OCI-LY7 (cell line): ENCODE measurements at regions not wholly inside any gene's neighbourhood (a gene's known extent, or its start where the extent isn't known, plus 50 kb on each side); places are given as distances from the start of the nearest gene placed in this dataset.

Experiments
- BruUV-seq: library from RNA; stranded (reverse); fragments of 400-500 nt; replicated peaks from 2 replicates; lab custom pipeline; 2021; lab: Mats Ljungman, UMichigan
- CTCF ChIA-PET: fragments of 300-600 bp; sonication (Branson Sonifier 250); formaldehyde crosslinking; loops from one replicate; lab custom pipeline; 2022; ENCODE audit warnings: antibody characterized with exemption; ENCODE audit not compliant: unreplicated experiment; lab: Charles Lee
- POLR2A ChIA-PET: fragments of 300-600 bp; sonication (Branson Sonifier 250); formaldehyde crosslinking; loops from one replicate; lab custom pipeline; 2022; ENCODE audit warnings: antibody characterized with exemption; lab: Charles Lee
- DNase-seq: peaks from one replicate; pipeline ENCODE4 v3.0.0-alpha.2; 2015; ENCODE audit warnings: low spot score
- H2AFZ ChIP-seq: fragments of 200-600 bp; sonication (generic), shearing (Covaris generic); 2 replicates; pipeline ENCODE4 v1.6.1; 2014; ENCODE audit warnings: mild to moderate bottlenecking, antibody characterized with exemption, low read length, moderate library complexity
- H3K27ac ChIP-seq: fragments of 200-600 bp; sonication (generic); 2 replicates; pipeline ENCODE4 v1.5.1; 2014; ENCODE audit warnings: mixed run types, low read depth, mild to moderate bottlenecking, moderate library complexity, low read length, inconsistent platforms; ENCODE audit not compliant: poor library complexity, severe bottlenecking
- H3K36me3 ChIP-seq: fragments of 200-600 bp; sonication (generic); 2 replicates; pipeline ENCODE4 v1.6.1; 2014; ENCODE audit warnings: mild to moderate bottlenecking, antibody characterized with exemption, low read length, moderate library complexity, mixed read lengths; ENCODE audit not compliant: insufficient read depth
- H3K4me1 ChIP-seq: fragments of 200-600 bp; sonication (generic); 2 replicates; pipeline ENCODE4 v1.5.1; 2014; ENCODE audit warnings: mild to moderate bottlenecking, low read length; ENCODE audit not compliant: insufficient read depth, poor library complexity, severe bottlenecking
- H3K4me2 ChIP-seq: fragments of 200-600 bp; sonication (generic); 2 replicates; pipeline ENCODE4 v1.6.1; 2014; ENCODE audit warnings: mild to moderate bottlenecking, low read length
- H3K4me3 ChIP-seq: fragments of 200-600 bp; sonication (generic); 2 replicates; pipeline ENCODE4 v1.5.1; 2014; ENCODE audit warnings: mild to moderate bottlenecking, low read depth, low read length; ENCODE audit not compliant: poor library complexity, severe bottlenecking
- H3K79me2 ChIP-seq: fragments of 200-600 bp; sonication (generic); 2 replicates; pipeline ENCODE4 v1.6.1; 2016; ENCODE audit warnings: low read depth, mild to moderate bottlenecking, low read length, moderate library complexity, mixed read lengths; ENCODE audit not compliant: insufficient read depth
- H3K9me2 ChIP-seq: fragments of 200-600 bp; sonication (generic); 2 replicates; pipeline ENCODE4 v1.6.1; 2016; ENCODE audit warnings: mild to moderate bottlenecking, low read length, mixed read lengths; ENCODE audit not compliant: insufficient read depth
- H3K9me3 ChIP-seq: fragments of 200-600 bp; sonication (generic); 2 replicates; pipeline ENCODE4 v1.6.1; 2014; ENCODE audit warnings: mild to moderate bottlenecking, mixed run types, low read length, mixed read lengths
- H4K20me1 ChIP-seq: fragments of 200-600 bp; sonication (generic); 2 replicates; pipeline ENCODE4 v1.6.1; 2014; ENCODE audit warnings: mild to moderate bottlenecking, antibody characterized with exemption, low read length, moderate library complexity, mixed read lengths; ENCODE audit not compliant: insufficient read depth
- CTCF ChIP-seq: fragments of 200-600 bp; sonication (generic); conservative IDR thresholded peaks from 2 replicates; pipeline ENCODE4 v1.5.1; 2014; ENCODE audit warnings: mild to moderate bottlenecking, antibody characterized with exemption, low read length, moderate library complexity, mixed read lengths
- EZH2phosphoT487 ChIP-seq: fragments of 200-600 bp; sonication (generic); IDR thresholded peaks from 2 replicates; pipeline ENCODE4 v1.6.1; 2018; ENCODE audit warnings: low read depth, borderline replicate concordance, mild to moderate bottlenecking, mixed run types, antibody characterized with exemption, low read length, moderate library complexity, mixed read lengths
- intact Hi-C: fragments of 100-400 bp; cut with micrococcal nuclease; formaldehyde crosslinking; loops from one replicate; pipeline ENCODE4 v1.10.0; 2022; ENCODE audit not compliant: unreplicated experiment

GRCh38 chr4:23166407-23166806 is 473.7 kb downstream of the GBA3 start:
- TF ChIP-seq CTCF (no peak), EZH2phosphoT487 (no peak)
- Histone ChIP-seq H3K36me3 (no peaks in the 10 kb centered on the region), H2AFZ (no peak overlapping the region), H3K79me2 (no peaks in the 10 kb centered on the region), H3K27ac (no peak overlapping the region), H3K4me2 (no peak overlapping the region), H3K4me1 (no peaks in the 10 kb centered on the region), H3K9me3 (no peaks in the 10 kb centered on the region), H4K20me1 (no peaks in the 10 kb centered on the region), H3K4me3 (no peak overlapping the region), H3K9me2 (no peaks in the 10 kb centered on the region)
- BruUV-seq, result no TSS peak
- intact Hi-C loops, result no loop called here
- POLR2A ChIA-PET, result interaction anchor here (1.7 kb wide), 1 partner anchor 8 kb away, joined by 5 read pairs; no protein-coding TSS in a partner anchor
- CTCF ChIA-PET, result no interaction called here
- DNase-seq, result no peak

- H3K4me2 ChIP-seq, result no peak overlapping the region
- no peaks in the 10 kb centered on the region for H3K9me2 ChIP-seq
- no peak overlapping the region for H3K27ac ChIP-seq
- intact Hi-C loops, result no loop called here
- H3K36me3 ChIP-seq, result no peaks in the 10 kb centered on the region
- H3K79me2 ChIP-seq, result no peaks in the 10 kb centered on the region
- no peak for DNase-seq
- no peak for TF ChIP-seq EZH2phosphoT487
- TF ChIP-seq CTCF, result no peak
- BruUV-seq, result no TSS peak
- no peaks in the 10 kb centered on the region for H3K9me3 ChIP-seq
- H3K4me3 ChIP-seq, result no peak overlapping the region
- no peaks in the 10 kb centered on the region for H4K20me1 ChIP-seq
- POLR2A ChIA-PET, result no interaction called here
- no peak overlapping the region for H2AFZ ChIP-seq
- CTCF ChIA-PET, result no interaction called here
- H3K4me1 ChIP-seq, result no peaks in the 10 kb centered on the region
These were observed 472.9 kb downstream of the GBA3 start for GRCh38 chr4:23165669-23166068.

GRCh38 chr4:23163647-23164436 is 471.1 kb downstream of the GBA3 start:
- H3K27ac ChIP-seq, result no peak overlapping the region
- CTCF ChIA-PET, result no interaction called here
- H3K9me2 ChIP-seq, result no peaks in the 10 kb centered on the region
- BruUV-seq, result no TSS peak
- POLR2A ChIA-PET, result interaction anchor here (0.7 kb wide), 3 partner anchors 12 to 126 kb away, joined by 3 to 4 read pairs (median 3); no protein-coding TSS in a partner anchor
- no peak overlapping the region for H3K4me3 ChIP-seq
- no peaks in the 10 kb centered on the region for H3K9me3 ChIP-seq
- no peak overlapping the region for H3K4me2 ChIP-seq
- no peaks in the 10 kb centered on the region for H4K20me1 ChIP-seq
- no peaks in the 10 kb centered on the region for H3K4me1 ChIP-seq
- no peak for DNase-seq
- no peaks in the 10 kb centered on the region for H3K36me3 ChIP-seq
- TF ChIP-seq EZH2phosphoT487, result no peak
- no peak for TF ChIP-seq CTCF
- intact Hi-C loops, result no loop called here
- no peaks in the 10 kb centered on the region for H3K79me2 ChIP-seq
- H2AFZ ChIP-seq, result no peak overlapping the region
